HG03045 (cell line): ENCODE measurements at regions not wholly inside any gene's neighbourhood (a gene's known extent, or its start where the extent isn't known, plus 50 kb on each side); places are given as distances from the start of the nearest gene placed in this dataset.
A peak's percentile ranks its signal among the peaks of the same experiment; 100 is the strongest.

Experiments
- ATAC-seq: cut with Tn5 transposase; IDR thresholded peaks from one replicate; pipeline ENCODE4 v1.9.1; 2021; ENCODE audit warnings: mild to moderate bottlenecking, moderate library complexity; ENCODE audit not compliant: unreplicated experiment

DNA sequence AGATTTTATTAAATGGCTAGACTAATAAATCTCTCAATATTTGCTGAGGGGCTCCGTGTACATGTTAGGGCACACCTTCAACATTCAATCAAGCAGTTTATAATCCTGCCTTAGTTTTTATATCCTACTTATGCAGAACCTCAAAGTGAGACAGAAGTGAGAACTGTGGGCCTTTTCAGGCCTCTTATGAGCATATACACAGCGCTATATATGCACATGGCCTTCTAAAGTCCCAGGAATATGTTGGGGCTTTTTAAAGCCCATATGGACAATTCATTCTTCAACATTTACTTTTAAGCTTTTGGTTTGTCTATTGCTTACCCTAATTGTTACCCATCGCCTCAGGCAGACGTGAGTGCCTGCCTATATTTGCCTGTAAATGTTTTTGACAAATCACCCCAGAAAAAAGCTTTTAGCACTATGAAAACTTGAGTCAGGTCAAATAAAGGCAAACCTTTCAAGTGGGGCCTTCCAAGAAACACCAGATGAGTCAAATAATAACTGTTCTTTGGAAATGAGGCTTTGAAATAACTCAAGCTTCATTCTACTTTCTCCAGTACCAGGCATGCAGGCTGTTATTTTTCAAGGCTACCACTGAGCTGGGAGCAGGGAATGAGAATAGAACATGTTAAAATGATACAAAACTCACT is 58.2 kb downstream of the ESM1 start:
- no peak for ATAC-seq

DNA sequence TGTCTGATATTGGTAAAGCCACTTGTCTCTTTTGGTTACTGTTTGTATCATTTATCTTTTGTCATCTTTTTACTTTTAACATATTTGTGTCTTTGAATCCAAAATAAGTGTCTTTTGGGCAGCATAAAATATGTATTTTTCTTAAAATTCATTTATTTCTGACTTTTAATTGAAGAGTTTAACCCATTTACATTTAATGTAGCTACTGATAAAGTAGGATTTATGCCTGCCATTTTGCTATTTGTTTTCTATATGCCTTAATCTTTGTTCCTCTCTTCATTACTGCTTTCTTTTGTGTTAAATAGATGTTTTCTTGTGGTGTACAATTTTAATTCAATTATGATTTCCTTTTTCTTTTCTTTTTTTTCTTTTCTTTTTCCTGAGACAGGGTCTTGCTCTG is 60.9 kb downstream of the ESM1 start:
- ATAC-seq = no peak

DNA sequence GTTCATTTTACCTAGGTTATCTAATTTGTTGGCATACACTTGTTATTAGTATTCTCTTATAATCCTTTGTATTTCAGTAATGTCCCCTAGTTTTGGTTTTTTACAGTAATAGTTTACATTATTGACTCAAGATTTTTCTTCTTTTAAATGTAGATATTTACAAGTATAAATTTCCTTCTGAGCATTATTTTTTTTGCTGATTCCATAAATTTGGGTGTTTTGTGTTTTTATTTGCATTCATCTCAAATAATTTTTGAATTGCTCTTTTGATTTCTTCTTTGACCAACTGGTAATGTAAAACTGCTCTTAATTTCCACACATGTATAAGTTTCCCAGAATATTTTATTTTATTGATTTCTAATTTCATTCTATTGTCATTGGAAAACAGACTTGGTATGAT is 68.1 kb downstream of the ESM1 start:
- no peak for ATAC-seq

DNA sequence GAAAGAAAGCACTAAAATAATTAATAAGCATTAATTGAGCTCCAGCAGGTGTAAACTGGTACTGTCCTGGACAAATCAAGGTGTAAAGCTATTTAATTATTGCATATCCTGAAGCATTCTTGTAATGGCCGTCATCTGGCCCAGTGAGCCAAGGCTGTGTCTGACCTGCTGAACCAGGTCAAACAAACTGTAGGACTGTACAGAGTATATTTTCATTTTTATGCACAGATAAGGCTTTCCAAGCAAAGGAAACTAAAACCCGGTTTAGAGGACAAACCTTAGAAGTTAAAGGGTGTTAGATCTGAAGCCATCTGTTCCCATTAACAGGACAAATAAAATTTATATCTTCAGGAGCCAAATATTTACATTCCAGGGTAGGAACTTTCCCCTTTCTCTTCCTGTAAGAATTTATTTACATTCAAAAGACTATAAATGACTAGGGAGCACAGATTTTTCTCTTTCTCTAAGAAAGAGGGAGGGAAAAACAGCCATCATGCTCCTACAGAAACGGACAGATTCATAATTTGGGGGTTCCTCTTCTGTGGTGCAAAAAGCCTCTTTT is 69.8 kb downstream of the ESM1 start:
- ATAC-seq = no peak

DNA sequence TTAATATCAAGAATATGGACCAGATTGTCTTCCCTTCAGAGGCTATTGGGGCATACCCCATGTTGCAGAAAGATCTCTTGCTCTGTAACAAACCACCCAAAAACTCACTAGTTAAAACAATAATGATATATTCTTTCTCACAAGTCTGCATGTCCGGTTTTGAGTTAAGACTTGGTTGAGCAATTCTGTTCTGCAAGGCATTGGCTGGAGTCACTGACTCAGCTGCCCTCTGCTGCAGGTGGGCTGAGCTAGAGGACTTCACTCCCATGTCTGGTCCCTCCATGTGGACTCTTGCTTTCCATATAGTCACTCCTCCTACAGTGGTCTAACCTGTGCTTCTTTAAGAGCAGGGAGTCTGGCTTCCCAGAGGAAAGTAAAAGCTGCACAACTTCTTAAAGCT is 73.4 kb downstream of the ESM1 start:
- ATAC-seq = no peak

DNA sequence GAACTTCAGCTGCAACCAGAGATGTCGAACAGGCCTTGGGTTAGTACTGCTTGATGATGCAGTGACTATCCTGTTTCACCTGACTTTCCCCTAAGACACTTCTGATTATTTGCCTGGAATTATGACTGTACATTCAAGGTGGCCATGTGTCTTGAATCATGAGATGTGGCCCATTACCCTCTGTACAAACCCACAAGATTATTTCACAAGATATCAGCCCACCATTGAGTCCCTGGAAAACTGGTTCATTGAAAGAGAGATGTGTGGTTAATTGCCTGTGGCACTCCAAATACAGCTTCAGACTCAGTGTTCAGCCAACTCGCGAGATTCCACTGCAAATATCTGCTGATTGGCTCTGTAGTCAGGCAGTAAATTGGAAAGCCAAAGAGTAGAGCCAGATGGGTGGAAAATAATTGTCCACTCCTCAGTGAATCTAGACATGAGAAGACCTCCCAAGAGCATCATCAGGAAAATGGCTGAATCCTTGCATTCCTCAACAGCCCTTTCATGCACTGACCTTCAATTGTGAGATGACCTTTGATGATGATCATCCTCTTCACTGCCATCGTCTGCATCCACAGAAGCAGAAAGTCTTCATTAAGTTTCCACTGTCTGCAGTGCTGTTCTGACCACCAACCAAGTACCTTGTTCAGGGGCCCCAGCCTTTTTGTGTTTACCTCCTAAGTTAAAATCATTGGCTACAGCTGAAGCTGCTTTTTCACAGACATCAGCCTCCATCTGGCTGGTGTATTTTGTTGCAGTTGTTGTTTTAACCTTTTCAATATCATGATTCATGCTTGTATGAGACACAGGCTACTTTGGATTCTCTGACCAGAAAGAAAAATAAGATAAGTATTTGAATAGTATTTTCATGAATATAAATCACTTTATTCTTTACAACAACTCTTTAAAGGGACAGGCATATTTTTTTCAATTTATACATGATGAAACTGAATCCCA is 75.2 kb downstream of the ESM1 start:
- no peak for ATAC-seq

DNA sequence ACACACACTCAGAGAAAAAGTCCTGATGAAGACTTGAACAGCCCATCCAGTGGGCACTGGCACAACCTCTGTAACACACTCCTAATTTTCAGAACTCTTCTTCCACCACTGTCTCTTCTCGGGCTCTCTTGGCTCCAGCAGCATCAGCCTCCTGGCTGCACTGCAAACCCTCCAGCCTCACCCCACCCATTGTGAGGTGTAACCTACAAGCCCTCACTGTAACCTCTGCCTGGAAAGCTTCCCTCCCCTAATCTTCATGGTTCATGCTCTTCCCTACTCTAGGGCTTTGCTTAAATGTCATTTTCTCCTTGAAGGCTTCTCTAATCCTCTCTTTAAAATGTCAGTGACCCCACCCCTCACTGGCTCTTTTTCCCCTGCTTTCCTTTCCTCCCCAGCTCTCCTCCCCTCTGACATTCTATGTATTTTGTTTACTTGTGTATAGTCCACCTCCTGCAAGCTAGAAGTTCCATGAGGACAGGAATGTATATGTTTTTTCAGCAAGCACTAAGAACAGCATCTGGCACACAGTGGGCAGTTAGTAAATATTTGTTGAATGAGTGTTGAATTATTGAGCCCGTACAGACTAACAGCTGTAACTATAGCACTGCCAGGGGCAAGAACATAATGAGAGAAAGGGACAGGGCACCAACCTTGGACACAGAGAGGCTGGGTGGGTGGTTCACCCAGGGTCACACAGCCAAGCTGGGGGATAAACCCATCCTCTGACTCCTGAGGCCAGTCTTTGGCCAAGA is 76.4 kb downstream of the ESM1 start:
- no peak for ATAC-seq

DNA sequence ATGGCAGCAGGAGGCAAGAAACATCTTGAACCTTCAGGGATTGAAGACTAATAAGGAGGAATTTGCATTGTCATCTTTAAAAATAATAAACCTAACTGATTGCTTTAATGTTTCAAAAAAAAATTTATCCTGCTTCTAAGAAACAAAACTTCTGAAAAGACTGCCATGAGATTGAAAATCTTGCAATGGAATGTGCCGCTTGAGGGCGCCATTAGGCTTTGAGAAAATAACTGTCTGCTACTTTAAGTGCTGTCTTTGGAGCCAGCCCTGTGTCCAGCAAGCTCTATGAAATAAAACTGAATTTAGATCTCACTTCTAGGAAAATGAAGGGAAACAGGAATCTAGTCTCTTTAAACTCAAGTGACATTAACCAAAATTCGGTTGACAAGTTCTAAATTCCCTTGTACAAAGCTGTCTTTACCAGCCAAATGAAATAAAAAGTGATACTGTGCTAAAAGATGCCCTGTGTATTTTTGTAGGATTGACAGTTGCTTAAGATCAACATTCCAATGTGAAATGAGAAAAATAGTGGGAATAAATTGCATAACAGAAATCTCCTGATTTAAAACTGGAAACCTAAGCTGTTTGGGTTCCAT is 79.4 kb downstream of the ESM1 start:
- ATAC-seq = no peak

DNA sequence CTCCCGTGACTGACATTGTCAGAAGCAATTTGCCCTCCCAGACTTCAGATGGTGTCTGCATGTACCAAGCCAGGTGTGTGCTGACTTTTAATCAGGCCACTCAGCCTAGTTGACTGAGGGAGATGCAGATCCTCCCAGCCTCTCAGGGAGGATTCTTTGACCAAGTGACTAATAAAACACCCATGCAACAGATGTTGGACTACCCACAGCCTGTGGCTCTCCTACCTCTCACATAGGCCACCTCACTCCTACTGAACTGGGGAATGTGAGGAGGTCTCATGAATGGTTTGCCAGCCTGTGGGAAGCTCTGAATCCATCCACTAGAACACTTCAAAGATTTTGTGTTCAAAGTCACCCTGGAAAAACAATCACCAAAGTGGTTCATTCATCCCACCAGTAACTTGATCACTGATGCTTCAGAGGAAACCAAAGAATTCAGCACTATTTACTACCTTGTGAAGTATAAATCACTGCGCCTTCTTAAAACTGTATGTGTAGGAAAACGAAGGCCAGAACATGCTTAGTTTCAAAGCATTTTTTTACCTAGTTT is 80.1 kb downstream of the ESM1 start:
- ATAC-seq = no peak

DNA sequence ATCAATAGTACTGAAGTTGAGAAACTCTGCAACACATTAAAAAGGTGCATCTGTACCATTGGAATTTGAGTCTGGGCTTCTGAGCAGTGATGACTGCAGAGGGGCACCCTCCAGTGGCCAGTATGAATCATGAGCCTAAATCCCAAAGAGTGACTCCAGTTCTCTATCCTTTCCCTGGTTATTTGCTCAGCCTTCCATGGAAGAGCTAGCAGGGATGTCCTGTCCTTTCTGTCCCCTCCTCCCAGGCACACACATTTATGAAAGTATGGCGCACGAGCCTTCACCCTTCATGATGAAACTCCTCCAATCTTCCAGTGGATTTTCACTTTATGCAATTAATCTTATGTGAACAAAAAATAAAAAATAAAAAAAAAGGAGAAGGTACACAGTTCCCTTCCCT is 81.0 kb downstream of the ESM1 start:
- ATAC-seq = no peak

DNA sequence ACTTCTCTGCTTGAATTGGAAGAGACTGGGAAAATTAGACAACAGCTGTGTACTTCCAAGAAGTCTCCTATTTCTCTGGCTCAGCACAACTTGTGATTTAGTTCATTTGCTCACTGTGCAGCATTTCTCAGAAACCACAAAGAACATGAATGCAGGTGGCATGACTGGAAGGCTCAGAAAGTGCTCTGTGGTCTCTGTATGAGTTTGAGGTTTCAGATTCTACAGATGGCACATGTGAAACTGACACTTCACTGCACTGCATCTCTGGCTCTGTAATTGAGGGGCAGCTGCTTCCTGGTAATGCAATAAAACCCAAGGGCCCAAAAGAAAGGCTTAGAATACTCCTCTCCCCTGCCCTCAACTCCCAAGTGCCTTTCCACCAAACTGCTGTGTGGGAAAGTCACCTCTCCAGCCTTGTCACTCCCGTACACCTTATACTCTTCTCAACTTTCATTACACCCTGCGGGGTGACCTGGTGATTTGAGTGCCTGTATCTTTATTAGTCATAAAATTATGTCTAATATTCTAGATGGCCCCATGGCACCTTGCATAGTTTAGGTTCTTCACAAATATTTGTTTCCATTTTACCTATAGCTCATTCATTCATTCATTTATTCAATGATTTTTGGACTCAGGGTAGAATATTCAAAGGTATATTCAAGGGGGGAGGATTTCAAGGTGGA is 82.5 kb downstream of the ESM1 start:
- peak; percentile 98 for ATAC-seq

DNA sequence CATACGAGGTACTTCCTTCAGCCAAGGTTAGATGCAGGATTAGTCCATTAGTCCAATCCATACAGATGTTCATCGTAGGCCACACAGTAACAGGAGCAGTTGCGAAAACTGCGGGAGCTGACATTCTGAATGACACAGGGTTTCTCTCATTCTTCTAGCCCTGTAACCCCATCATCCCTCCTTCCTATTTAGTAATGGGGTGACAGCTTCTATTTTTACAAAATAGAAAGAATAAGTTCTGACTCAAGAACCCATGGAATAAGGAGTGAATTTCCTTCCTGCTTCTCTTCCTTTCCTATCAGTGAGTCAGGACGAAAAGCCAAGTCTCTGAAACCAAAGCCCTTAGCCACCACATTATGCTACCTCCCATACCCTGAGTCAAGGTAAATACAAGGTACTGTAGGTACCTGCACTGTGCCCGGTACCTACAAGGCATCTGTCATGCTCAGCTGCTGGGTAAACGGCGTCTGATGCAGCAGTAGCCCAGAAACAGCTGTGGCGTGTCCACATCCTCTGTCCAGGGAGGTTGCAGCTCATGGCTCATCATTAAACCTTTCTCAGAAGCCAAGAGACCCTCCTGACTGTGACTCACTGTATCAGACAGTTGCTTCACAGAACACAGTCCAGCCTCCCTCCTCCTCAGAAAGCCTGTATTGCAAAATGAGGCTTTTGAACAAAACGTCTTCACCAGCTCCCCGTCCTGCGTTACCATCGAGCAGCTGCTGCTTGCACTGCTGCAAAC is 84.2 kb downstream of the ESM1 start:
- no peak for ATAC-seq

DNA sequence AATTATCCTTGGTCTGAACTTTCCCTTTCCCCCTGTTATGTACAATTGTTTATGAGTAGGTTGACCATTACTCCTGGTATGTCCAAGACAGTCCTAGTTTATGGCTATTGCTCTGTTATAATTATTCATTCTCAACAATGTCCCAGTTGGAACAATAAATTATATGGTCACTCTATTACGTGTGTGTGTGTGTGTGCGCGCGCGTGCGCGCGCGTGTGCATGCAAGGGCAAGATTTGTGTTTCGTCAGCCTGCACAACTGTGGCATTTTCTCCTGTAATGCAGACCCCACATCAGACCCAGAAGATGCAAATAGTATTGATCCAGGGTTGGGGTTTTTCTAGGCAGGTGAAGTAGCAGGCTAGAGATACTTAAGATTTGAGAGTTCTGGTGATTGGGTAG is 88.4 kb downstream of the ESM1 start:
- no peak for ATAC-seq

DNA sequence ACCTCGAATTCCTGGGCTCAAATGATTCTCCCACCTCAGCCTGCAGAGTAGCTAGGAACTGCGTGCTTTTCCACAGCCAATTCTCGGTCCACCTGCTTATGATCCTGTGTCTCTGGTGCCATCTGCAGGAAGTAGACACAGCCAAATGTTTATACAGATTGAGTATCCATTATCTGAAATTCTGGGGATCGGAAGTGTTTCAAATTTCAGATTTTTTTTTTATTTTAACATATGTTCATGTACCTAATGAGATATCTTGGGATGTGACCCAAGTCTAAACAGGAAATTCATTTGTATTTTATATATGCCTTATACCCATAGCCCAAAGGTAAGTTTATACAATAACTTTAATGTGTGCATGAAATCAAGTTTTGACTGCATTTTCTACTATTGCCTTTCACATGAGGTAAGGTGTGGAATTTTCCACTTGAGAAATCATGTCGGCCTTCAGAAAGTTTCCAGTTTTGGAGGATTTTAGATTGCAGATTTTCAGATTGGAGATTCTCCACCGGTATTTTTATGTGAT is 89.5 kb downstream of the ESM1 start:
- no peak for ATAC-seq

DNA sequence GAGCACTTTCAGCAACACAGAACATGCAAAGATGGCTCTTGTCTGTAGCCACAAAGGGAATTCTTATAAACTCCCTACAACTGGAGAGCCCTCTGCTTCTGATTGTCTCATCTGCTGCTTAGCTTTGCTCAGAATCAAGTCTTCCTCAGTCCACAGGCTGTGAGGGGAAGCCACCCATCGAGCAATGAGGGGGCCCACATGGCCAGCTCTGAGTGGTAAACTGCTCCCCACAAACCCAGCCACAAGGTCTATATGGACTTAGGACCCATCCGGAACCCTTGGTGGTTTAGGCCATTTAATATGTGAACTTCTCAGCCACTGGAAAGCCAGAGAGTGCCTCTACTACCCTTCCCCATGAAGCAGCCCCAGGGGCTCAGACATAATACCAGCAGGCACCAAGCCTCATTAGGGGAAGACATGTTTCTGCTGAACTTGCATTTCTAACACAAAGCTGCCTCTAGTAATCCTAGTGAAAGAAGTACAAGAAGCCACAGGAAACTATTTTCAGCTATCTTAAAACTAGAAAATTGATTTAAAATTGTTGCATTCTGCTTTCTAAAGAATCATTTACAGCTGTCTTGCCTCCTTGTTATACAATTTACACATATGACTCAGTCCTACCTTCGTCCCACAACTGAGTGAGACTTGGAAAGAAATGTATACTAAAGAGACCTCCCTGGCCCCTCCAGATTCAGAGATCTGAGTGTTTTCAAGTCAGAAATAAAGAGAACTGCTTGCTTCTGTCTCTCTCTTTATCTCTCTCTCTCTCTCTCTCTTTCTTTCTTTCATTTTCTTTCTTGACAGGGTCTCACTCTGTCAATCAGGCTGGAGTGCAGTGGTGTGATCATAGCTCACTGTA is 90.2 kb downstream of the ESM1 start:
- no peak for ATAC-seq

DNA sequence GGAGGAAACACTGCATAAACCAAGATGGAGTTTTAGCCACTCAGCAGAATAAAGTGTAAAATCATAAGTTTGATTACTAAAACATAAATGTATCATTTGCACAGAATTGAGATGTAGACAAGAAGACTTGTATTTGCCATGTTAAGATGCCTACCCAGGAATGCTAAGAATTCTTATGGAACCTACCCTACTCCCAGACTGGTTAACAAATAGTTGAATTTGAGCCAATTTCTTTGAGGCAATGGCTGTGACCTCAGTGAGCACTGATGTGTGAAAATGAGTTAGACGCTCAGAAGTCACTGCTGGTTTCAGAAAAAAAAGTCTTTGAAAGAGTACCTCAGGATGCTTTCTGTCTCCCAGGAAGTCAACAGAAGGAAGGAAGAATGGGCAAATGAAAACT is 95.6 kb downstream of the ESM1 start:
- ATAC-seq = no peak

DNA sequence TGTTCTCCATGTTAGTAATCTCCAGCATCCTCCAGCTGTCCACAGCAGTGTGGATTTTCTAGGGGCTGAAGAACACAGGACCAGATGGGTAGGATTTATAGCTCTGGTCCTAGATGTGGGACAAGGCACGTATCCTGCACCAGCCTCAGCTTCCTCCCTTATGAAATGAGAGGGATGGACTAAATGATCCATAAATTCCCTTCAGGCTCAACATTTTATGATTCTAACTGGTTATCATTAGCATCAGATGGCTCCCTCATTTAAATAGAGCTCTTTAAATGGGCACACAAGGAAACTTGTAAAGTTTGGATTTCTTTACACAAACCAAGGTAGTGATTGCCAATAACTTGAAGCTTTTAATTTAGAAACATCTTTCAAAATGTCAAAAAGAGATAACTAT is 97.7 kb downstream of the ESM1 start:
- no peak for ATAC-seq

DNA sequence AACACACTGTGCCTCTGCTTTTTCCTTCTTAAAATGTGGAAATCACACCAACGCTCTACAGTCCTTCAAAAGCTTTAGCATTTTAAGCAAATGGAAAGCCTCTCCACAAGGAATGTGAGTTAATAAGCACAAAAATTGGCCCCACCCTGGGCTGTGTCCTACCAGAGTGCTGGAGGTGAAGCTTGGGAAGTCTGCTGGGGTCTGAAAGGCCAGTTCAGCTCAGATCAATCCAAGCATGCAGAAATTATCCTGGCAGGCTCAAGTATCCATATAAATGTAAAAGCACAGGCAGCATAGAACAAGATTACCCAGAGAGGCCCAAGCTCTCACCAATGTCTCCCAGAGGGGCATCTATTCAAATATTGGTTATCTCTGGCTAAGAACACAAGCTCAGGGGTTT is 98.5 kb downstream of the ESM1 start:
- ATAC-seq = no peak
